HK-2 (cell line): ENCODE measurements at regions not wholly inside any gene's neighbourhood (a gene's known extent, or its start where the extent isn't known, plus 50 kb on each side); places are given as distances from the start of the nearest gene placed in this dataset.

Experiments used
- DNase-seq: peaks from one replicate; pipeline ENCODE4 v3.0.0-alpha.2; 2018; ENCODE audit not compliant: unreplicated experiment

DNA sequence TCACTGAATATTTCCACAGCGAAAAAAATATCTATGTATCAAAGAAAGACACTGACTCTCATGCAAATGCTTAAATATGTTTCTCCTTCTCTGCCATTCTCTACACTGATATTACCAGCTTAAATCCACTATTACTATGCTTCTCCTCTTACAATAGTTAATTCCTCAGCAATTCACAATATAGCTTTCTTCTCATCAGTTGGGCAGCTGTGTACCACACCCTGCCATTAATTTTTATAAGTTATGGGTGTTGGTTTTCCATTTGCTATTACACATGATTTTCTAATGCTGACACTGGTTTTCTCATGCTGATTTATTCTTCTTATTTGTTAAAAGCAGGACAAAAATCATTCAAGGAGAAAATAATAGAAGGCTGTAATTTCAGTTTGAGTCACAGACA lies 251.8 kb downstream of the TBX15 start:
- no peak for DNase-seq

DNA sequence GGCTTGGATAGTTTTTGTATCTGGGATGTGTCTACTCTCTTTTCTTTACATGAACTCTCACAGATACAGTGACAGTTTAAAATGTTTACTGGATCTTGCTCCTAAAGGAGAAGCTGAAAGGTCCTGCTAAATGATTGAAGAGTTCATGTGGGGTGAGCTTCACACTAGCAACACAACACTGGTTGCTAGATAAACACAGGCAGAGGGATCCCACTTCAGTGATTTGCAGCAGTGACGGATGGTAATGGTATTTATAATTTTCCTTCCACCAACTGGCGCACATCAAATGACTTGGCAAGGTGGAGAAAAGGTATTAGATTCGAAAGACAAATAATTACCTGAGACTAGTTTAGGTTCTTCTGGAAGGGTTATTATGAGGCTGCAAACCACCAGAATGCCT lies 270.2 kb downstream of the TBX15 start:
- DNase-seq = no peak

DNA sequence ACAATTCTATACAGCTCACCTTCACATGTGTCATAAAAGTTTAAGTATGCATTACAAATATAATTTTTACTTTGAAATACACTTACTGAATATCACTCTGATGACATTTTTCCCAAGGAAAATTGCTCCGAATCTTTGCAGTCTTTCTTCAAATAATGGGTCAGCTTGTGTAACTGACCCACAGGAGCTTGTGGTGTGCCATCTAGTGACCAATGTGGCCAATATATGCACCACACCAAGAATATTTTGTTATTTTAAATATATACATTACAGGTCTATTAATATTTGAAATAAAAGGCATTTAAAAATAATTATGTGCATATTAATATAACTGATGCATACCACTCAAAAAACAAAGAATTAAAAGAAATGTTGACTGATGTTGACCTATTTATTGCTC lies 271.4 kb downstream of the TBX15 start:
- no peak for DNase-seq

DNA sequence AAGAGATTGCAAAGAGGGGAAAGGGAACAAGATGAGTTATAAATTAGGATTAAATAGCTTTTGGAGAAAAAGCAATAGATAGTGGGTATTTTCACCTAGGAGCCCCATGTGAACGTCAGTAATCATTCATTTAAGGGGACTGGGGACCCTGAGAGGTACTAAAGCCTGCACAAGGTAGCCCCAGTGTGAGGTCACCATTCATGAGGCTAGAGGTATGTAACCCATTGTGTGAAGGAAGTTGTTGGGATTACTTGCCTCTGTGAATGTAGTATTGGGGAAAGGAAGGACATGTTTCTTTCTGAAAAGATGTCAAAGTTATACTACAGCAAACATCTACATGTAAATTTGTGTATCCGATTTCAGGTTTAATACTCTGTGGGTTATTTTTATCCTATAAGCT lies 276.8 kb downstream of the TBX15 start:
- no peak for DNase-seq

DNA sequence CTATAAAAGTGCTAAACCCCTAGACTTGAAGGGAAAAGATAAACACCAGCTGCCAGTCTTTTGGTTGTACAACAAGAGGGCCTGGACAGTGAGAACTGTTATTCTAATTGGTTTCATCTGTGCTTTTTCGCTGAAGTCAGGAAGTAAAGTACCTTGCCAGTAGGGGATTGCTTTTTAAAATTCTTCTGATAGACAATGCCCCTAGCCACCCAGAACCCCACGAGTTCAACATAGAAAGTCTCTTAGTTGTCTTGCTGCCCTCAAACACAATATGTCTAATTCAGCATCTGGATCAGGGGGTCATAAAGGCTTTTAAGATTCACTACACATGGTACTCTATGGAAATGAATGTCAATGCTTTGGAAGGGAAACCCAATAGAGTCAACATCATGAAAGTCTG lies 289.2 kb downstream of the TBX15 start:
- no peak for DNase-seq

DNA sequence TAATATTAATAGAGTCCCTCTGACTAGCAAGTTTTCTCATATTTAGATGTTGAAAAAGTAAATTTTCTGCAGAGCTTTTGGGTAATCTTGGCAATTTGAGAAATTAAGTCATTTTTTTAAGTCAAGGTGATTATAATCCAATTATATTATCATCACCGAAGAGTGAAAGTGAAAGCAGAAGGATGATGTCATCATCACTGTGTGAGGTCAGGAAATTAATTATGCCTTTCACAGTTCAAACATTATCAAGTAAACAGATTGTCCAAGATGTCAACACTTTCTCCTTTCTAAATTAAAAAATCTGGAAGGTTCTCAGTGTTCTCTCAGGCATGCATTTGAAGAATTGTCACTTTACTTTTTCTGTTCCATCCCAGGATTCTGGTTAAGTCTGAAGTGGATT lies 296.0 kb downstream of the TBX15 start:
- no peak for DNase-seq

DNA sequence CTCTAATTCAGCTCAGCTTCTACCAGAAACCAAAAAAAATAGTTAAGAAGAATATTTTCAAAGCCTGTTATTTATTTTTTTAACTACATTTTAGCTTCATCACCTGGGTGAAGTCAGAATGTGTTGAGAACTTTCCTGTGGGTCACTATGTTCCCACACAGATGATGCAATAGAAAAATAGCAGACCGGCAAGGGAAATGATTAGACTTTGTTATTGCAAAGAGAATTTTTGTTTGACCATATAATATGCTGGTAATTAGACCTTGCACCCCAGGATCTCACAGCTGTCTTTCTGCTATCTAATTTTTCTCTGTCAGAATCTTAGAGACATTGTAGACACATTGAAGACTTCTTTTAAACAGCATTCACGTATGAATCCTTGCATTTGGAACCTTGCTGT lies 299.3 kb downstream of the TBX15 start:
- no peak for DNase-seq

DNA sequence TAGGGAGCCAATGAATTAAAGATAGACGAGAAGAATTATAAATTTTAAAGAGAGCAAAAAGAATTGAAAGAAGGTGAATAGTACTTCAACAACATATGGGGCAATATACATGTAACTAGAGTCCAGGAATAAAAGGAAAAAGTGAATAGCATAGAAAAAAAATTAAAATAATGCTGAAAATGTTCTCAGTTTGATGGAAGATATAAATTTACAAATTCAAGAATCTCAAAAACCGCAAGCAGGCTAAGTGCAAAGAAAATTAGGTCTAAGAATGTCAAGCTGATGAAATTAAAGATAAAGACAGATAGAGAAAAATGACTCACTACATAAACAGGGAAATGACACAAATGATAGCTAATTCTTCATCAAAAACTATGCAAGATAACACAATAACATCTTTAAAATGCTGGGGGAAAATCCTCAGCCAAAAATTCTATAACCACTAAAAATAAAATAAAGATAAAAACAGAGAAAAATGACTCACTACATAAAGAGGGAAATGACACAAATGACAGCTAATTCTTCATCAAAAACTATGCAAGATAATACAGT lies 326.3 kb downstream of the TBX15 start:
- DNase-seq = no peak

DNA sequence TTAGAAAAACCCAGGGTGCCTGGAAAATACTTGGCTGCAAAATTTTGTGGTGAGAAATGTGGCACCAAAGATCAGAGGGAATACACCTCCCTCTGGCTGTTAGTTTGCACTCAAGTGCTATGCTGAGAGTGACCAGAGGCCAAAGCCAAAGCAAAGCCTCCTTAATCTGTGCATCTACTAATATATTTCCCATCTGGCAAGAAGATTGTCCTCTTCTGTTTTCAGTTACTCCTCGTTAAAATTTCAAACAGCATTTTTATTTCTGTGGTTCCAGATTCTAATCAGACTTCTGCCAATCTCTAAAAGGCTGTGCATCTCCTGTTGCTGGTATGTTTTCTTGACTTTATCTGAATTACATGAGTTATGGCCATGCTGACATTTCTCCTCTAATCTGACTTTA lies 327.4 kb downstream of the TBX15 start:
- DNase-seq = no peak

DNA sequence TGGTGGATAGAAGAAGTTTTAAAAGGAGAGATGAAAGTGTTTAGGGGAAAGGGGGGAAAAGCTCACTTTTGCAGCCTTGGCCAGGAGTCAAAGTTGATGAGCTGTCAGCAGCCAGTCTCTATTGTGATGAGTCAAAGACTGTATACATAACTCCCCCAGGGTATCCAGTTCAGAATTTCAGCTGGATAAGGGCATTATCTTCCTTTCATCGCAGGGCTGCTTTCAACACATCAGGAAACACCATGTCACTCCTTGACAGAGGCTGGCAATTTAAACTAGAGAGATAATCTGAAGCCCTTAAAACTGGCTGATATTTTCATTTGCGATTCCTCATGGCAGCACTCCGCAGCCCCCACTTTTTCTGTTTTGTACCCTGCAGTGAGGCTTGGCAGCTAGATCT lies 328.5 kb downstream of the TBX15 start:
- no peak for DNase-seq

DNA sequence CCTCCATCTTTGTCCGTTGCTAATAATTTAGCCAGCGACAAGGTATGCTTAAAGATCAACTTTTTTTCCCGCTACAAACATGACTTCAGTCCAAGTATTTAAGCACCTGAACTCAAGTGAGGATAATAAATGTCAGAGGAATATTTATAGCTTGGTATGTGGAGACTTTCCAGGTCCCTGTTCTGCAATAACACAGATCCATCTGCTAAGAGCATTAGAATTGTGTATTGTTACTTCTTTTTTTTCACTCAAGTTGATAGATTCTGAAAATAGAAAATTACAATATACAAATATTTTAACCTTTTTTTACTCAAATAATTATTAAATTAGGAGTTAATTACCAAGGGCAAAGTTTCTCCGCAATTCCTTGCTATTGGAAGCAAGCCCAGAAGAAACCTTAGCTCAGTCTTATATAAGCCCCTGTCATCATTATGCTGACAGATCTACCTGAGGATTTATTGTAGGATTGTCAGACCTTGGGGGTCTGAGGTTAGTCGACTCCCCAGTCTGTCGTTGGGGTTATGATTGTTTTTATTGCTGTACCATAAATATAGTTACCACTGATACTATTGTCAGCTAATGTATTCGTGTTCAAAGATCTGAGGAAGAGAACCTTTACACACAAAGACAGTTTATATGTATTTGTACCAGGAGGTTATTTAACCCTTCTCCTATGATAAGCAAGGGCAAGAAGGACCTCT lies 337.9 kb downstream of the TBX15 start:
- DNase-seq = no peak

DNA sequence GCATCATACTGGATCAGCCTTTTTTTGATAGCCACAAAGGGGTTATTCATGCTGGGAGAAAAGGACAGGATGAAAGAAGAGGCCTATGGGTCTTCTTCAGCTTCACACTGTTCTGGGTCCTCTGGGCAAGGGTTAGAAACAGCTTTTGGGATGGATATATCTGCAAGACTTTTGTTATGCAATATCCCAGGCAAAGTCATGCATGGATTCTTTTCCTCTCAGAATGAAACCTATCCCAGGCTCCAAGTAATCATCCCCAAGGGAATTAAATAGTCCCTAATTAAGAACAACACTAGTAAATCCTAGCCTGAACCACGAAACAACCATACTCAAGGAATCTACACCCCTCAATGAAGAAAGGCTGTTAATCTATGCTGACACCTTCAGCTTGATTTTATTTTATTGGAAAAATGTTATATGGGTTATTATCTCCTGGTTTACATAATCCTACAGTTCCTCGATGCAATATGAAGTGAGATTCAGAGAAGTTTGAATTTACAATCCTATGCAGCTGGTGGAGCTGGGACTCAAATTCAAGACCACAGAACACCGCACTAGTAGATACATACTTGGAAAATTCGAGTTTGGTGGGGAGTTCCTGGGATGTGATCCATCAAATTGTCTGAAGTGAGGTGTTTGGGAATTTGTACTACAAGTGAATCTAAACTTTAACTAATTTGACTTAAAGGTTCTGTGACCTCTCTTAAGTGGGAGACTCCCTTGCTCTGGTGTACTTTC lies 338.6 kb downstream of the TBX15 start:
- DNase-seq = no peak

DNA sequence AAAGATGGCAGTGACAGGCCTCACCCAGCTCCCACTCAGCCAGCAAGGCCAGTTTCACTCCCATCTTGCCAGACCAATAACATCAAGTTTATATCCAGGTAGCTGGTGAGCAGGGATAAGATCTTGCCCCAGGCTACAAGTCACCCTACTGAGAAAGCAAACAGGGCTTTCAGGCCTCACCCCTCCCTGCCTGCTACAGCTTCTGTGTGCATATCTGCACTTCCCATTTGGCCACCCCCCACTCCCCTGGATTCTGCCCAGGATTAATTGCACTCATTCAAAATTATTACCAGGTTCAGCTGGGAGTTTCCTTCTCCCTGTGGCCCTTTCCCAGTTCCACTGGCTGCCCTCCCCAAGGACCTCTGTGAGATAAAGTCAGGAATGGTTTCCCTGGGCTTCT lies 352.1 kb downstream of the TBX15 start:
- DNase-seq = no peak

DNA sequence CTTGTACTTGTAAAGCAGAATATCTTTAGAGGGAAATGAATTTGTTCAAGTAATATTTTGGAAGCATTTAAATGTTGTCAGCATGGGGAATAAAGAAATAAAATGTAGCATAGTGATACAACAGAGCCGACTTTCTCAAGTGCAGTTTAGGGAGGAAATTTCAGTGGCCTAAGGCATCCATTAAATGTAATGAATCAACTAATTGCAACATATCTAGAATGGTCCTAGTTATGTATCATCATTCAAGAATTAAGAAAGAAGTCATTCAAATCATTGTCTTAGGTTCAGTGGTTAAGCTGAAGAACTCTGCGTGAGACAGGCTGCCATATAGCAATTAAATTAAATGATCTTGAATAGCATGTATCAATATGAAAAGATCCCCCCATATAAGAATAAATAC lies 360.7 kb downstream of the TBX15 start:
- DNase-seq = no peak

DNA sequence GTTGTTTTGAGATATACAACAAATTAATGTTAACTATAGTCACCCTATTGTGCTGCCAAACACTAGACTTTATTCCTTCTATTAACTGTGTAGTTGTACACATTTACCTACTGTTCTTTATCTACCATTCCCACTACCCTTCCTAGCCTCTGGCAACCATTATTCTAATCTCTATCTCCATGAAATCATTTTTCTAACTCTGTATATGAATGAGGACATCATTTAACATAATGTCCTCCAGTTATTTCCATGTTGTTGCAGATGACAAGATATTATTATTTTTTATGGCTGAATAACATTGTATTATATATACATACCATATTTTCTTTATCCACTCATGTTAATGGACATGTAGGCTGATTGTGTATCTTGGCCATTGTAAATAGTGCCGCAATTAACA lies 366.3 kb downstream of the TBX15 start:
- DNase-seq = no peak

DNA sequence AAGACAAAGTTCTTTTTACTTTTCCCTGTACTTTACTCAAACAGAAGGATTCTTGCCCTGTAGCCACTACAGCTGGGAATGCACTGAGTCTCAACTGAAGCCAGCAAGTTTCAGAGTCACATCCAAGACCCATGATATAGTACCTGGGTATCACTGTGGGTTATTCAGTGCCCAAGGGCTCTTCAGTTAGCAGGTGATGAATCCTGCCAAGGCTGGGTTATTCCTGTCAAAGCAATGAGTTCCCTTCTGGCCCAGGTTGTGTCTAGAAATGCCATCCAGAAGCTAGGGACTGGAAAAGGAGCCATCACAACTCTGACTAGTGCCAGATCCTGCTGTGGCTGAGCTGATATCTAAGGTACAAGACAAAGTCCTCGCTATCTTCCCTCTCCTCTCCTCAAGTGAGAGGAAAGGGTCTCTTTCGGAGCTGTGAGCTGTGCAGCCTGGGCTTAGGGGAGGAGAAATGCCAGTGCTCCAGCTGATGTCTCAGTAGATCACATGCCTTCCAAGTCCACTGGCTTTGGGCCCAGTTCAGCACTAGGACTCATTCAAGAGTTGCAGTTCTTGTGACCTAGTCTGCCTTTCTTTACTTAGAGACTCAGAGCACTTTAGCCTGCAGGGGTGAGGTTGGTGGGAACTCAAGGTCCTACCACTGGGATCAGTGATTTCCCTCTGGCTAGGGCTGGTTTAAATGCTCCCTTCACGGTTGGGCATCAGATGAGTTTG lies 369.4 kb downstream of the TBX15 start:
- no peak for DNase-seq

DNA sequence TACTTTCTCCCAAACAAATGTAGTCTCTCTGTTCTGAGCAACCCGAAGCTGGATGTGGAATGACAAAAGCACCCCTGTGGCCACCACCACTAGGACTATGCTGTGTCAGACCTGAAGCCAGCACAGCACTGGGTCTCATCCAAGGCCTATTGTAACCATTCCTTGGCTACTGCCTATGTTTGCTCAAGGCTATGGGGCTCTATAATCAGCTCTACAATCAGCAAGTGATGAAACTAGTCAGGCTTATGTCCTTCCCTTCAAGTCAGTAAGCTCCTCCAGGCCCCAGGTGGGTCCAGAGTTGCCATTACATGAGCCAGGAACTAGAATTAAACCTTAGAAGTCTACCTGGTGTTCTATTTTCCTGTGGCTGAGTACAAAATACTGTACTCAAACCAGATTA lies 370.2 kb downstream of the TBX15 start:
- DNase-seq = no peak

DNA sequence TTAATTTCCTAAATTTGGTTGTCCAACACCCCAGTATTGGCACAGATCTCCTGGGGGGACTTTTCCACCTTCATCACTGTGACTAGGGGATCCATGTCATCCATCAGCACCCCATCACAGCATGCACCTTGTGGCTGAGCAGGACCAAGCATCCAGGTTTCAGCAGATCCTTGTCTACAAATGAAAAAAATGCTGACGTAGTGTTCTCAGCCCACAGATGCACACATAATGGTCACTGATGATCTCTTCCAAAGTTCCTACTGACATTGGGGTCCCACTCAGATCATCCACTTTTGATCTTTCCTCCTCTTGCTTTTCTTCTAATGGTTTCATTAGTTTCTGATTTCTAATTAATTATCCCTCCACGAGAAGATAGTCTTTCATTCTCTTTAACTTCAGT lies 373.1 kb downstream of the TBX15 start:
- DNase-seq = no peak

DNA sequence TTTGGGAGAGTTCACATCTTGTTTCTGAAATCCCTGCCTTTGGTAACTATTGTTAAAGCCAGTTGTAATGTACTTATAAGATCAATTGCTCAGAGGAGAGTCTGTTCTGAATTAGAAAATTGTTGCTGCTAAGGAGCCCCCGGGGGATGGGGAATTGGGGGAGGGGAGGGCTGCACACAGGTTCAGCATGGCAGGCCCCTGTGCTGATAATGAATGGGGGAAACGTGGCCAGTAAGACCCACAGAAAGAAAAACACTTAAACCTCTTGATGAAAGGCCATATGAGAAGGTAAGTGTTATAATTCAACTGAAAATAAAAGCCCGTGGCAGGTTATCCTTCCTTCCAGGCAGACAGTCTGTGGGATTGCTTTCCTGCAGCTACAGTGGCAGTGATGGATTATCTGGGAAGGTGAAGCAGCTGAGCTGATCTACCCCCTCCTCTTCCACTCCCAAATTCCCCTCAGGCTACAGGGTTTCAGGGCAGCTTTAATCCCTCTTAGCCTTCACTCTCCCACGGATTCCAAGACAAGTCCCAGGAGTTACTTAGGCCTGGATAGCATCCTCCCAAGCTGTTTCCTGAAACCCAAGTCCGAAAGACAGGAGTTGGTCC lies 398.8 kb downstream of the TBX15 start:
- DNase-seq = no peak

DNA sequence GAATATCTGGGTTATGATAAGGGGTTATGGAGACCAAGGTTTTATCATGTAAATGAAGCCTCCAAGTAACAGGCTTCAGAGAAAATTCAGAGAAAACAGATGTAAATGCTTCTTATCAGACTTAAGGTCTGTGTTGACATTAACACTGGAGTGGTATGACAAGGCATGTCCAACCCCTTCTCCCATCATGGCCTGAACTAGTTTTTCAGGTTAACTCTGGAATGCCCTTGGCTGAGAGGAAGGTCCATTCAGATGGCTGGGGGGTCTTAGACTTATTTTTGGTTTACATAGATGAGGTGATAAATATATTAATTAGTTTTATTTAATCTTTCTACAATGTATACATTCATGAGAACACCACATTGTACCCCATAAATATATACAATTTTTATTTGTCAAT lies 399.6 kb downstream of the TBX15 start:
- DNase-seq = no peak

DNA sequence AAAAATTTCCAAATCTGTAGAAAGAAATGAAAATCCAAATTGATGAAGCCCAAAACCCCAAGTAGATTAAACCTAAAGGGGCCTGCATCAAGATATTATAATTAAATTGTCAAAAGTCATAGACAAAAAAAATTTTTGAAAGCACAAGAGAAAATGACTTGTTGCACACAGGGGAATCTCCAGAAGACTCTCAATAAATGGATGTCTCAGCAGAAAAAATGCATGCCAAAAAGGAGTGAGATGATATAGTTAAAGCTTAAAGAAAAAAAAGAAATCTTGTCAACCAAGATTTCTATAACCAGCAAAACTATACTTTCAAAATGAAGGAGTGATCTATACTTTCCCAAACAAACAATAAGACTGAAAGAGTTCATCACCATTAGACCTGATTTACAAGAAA lies 393.2 kb upstream of the SPAG17 start:
- DNase-seq = no peak

DNA sequence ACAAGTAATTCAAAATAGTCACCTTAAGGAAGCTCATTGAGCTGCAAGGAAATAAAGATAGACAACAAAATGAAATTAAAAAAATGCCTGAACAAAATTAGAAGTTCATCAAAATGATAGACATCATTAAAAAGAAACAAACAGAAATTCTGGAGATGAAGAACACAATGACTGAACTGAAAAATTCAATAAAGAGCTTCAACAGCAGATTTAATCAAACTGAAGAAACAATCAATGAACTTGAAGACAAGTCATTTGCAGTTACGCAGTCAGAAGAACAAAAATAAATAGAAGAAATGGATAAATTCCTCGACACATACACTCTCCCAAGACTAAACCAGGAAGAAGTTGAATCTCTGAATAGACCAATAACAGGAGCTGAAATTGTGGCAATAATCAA lies 390.0 kb upstream of the SPAG17 start:
- DNase-seq = no peak
